Central memory CD4-positive, alpha-beta T cell (primary cell): ENCODE measurements at regions not wholly inside any gene's neighbourhood (a gene's known extent, or its start where the extent isn't known, plus 50 kb on each side); places are given as distances from the start of the nearest gene placed in this dataset.
A peak's percentile ranks its signal among the peaks of the same experiment; 100 is the strongest.
"Not testable (repeated sequence)": the region's sequence is repeated elsewhere in the genome, so short reads cannot be mapped to it uniquely, and the experiment has no call there.

Experiments used
- DNase-seq: peaks from one replicate; pipeline ENCODE4 v3.0.0; 2022

- DNase-seq = no peak
Observed at GRCh38 chr4:26048378-26048882, 134.4 kb downstream of the SMIM20 start.

- no peak for DNase-seq
Observed at GRCh38 chr4:26048950-26049349, 134.9 kb downstream of the SMIM20 start.

GRCh38 chr4:26049447-26049846 lies 135.4 kb downstream of the SMIM20 start:
- no peak for DNase-seq

- no peak for DNase-seq
Observed at GRCh38 chr4:26050212-26050643, 136.2 kb downstream of the SMIM20 start.

GRCh38 chr4:26050671-26051070 lies 136.7 kb downstream of the SMIM20 start:
- no peak for DNase-seq

- no peak for DNase-seq
Observed at GRCh38 chr4:26051240-26051639, 137.2 kb downstream of the SMIM20 start.

GRCh38 chr4:26052663-26053541 lies 138.9 kb downstream of the SMIM20 start:
- no peak for DNase-seq

GRCh38 chr4:26053761-26054160 lies 139.7 kb downstream of the SMIM20 start:
- DNase-seq = no peak

- DNase-seq = no peak
Observed at GRCh38 chr4:26055855-26056254, 141.8 kb downstream of the SMIM20 start.

GRCh38 chr4:26056406-26056805 lies 142.4 kb downstream of the SMIM20 start:
- no peak for DNase-seq

- not testable (repeated sequence) for DNase-seq
Observed at GRCh38 chr4:26057839-26058238, 143.8 kb downstream of the SMIM20 start.

GRCh38 chr4:26058537-26058936 lies 144.5 kb downstream of the SMIM20 start:
- no peak for DNase-seq

- no peak for DNase-seq
Observed at GRCh38 chr4:26059391-26060154, 145.6 kb downstream of the SMIM20 start.

- no peak for DNase-seq
Observed at GRCh38 chr4:26060286-26060685, 146.3 kb downstream of the SMIM20 start.

- DNase-seq = peak; percentile 8
Observed at GRCh38 chr4:26061248-26061986, 147.4 kb downstream of the SMIM20 start.

GRCh38 chr4:26062215-26062614 lies 148.2 kb downstream of the SMIM20 start:
- no peak for DNase-seq

GRCh38 chr4:26064009-26064408 lies 150.0 kb downstream of the SMIM20 start:
- DNase-seq = not testable (repeated sequence)

- no peak for DNase-seq
Observed at GRCh38 chr4:26065833-26066232, 151.8 kb downstream of the SMIM20 start.

- DNase-seq = no peak
Observed at GRCh38 chr4:26067035-26067434, 153.0 kb downstream of the SMIM20 start.

- no peak for DNase-seq
Observed at GRCh38 chr4:26069218-26069617, 155.2 kb downstream of the SMIM20 start.

- no peak for DNase-seq
Observed at GRCh38 chr4:26071688-26072087, 157.7 kb downstream of the SMIM20 start.

GRCh38 chr4:26073886-26074560 lies 160.0 kb downstream of the SMIM20 start:
- DNase-seq = no peak
